GM12878 (cell line): ENCODE measurements at regions not wholly inside any gene's neighbourhood (a gene's known extent, or its start where the extent isn't known, plus 50 kb on each side); places are given as distances from the start of the nearest gene placed in this dataset.

Source experiments
- BHLHE40 ChIP-seq, 2 experiments: fragments of 450-650 bp in 1 of 2; IDR thresholded peaks; 2 replicates each; pipeline ENCODE4 v1.6.1; 2011 to 2017; ENCODE audit warnings: low read depth in 2 of 2, borderline replicate concordance in 1 of 2, improper control_type of control experiment in 1 of 2, low read length in 1 of 2, mild to moderate bottlenecking in 1 of 2
- CTCF ChIP-seq, 3 experiments: IDR thresholded peaks in 2 of 3; conservative IDR thresholded peaks in 1 of 3; 2 replicates each; pipeline ENCODE4 v1.5.1; 2011; ENCODE audit warnings: low read depth in 3 of 3, low read length in 3 of 3, mild to moderate bottlenecking in 3 of 3, control low read depth in 2 of 3, moderate library complexity in 2 of 3, inconsistent platforms in 1 of 3, mixed read lengths in 1 of 3; ENCODE audit not compliant: control insufficient read depth in 2 of 3, insufficient read depth in 1 of 3; ENCODE audit errors: extremely low read depth in 1 of 3
- EP300 ChIP-seq, 2 experiments: fragments of 150-350 bp in 1 of 2; IDR thresholded peaks; 2 replicates each; pipeline ENCODE4 v1.6.1; 2011 to 2012; ENCODE audit warnings: low read depth in 2 of 2, low read length in 2 of 2, borderline replicate concordance in 1 of 2, improper control_type of control experiment in 1 of 2, inconsistent platforms in 1 of 2; ENCODE audit not compliant: control insufficient read depth in 1 of 2
- FOXM1 ChIP-seq: IDR thresholded peaks from 2 replicates; pipeline ENCODE4 v1.6.1; 2012; ENCODE audit warnings: low read depth, mild to moderate bottlenecking, inconsistent platforms, low read length, moderate library complexity
- HDAC6 ChIP-seq: fragments of 200-600 bp; sonication (generic); IDR thresholded peaks from one replicate; pipeline ENCODE4 v1.8.0; 2017; ENCODE audit warnings: antibody characterized with exemption; ENCODE audit not compliant: unreplicated experiment
- NFYB ChIP-seq: IDR thresholded peaks from 2 replicates; pipeline ENCODE4 v1.6.1; 2011; ENCODE audit warnings: low read depth, mild to moderate bottlenecking, low read length, improper control_type of control experiment, moderate library complexity; ENCODE audit not compliant: insufficient read depth
- NR2C2 ChIP-seq: IDR thresholded peaks from 2 replicates; pipeline ENCODE4 v1.6.1; 2011; ENCODE audit warnings: borderline replicate concordance, low read depth; ENCODE audit not compliant: control insufficient read depth, insufficient read length
- NRF1 ChIP-seq: conservative IDR thresholded peaks from 2 replicates; pipeline ENCODE4 v1.6.1; 2011; ENCODE audit warnings: mild to moderate bottlenecking, low read depth, low read length, improper control_type of control experiment
- POLR2A ChIP-seq: IDR thresholded peaks from 2 replicates; pipeline ENCODE4 v1.6.1; 2011; ENCODE audit warnings: low read depth, mild to moderate bottlenecking, low read length
- POLR2AphosphoS5 ChIP-seq: IDR thresholded peaks from 2 replicates; pipeline ENCODE4 v1.6.1; 2011; ENCODE audit warnings: mild to moderate bottlenecking, low read length, inconsistent platforms
- SRF ChIP-seq, 2 experiments: IDR thresholded peaks; 2 replicates each; pipeline ENCODE4 v1.6.1; 2011; ENCODE audit warnings: low read depth in 2 of 2, low read length in 2 of 2, mild to moderate bottlenecking in 1 of 2, moderate library complexity in 1 of 2
- TCF7 ChIP-seq: IDR thresholded peaks from 2 replicates; pipeline ENCODE4 v1.6.1; 2014; ENCODE audit warnings: antibody characterized with exemption, borderline replicate concordance
- ZZZ3 ChIP-seq: IDR thresholded peaks from 2 replicates; pipeline ENCODE4 v1.6.1; 2011; ENCODE audit warnings: low read depth; ENCODE audit not compliant: control insufficient read depth, insufficient read length

GRCh38 chr14:82425261-82425660 lies 891.6 kb upstream of the SEL1L start:
- TF ChIP-seq SRF (IDR thresholded peaks at IDR 0.05; ENCODE audit: low read depth in 2 of 2, low read length in 2 of 2), result no peak
- TF ChIP-seq POLR2A, result no peak
- TF ChIP-seq ZZZ3, result no peak
- TF ChIP-seq BHLHE40 (IDR thresholded peaks at IDR 0.05; ENCODE audit: borderline replicate concordance in 1 of 2, low read depth in 2 of 2, low read length in 1 of 2), result no peak
- TF ChIP-seq NR2C2, result no peak
- TF ChIP-seq POLR2AphosphoS5, result no peak
- TF ChIP-seq NFYB, result no peak
- no peak for TF ChIP-seq CTCF (IDR thresholded peaks at IDR 0.05 in 2 of 3, conservative IDR thresholded peaks at IDR 0.05 in 1 of 3; ENCODE audit: control insufficient read depth in 2 of 3, extremely low read depth in 1 of 3, insufficient read depth in 1 of 3, low read depth in 3 of 3, low read length in 3 of 3)
- no peak for TF ChIP-seq FOXM1
- TF ChIP-seq EP300 (IDR thresholded peaks at IDR 0.05; ENCODE audit: borderline replicate concordance in 1 of 2, control insufficient read depth in 1 of 2, low read depth in 2 of 2, low read length in 2 of 2), result no peak
- no peak for TF ChIP-seq NRF1
- no peak for TF ChIP-seq TCF7
- no peak for TF ChIP-seq HDAC6
